GM21825 (cell line): ENCODE measurements at regions not wholly inside any gene's neighbourhood (a gene's known extent, or its start where the extent isn't known, plus 50 kb on each side); places are given as distances from the start of the nearest gene placed in this dataset.

Experiments used
- ATAC-seq: cut with Tn5 transposase; IDR thresholded peaks from one replicate; pipeline ENCODE4 v1.9.1; 2021; ENCODE audit warnings: mild to moderate bottlenecking, moderate library complexity; ENCODE audit not compliant: unreplicated experiment

DNA sequence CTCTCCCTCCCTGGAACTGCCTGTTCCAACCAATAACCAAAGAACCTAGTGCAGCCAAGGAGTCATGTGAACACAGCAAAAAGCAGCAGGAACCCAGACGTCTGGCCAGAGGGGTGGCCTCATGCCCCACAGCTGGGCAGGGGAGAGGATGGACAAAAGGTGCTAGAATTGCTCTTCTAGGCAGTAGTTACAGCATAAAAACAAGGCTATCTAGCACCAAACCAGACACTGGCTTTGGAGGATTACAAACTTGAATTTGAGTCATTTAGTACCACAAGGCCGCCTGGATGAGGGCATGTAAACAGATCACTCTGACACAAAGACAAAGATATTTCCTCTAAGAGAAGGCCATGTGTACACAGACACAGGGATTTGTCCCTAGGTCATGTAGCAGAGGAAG lies 423.3 kb upstream of the MAF start:
- ATAC-seq, result no peak

DNA sequence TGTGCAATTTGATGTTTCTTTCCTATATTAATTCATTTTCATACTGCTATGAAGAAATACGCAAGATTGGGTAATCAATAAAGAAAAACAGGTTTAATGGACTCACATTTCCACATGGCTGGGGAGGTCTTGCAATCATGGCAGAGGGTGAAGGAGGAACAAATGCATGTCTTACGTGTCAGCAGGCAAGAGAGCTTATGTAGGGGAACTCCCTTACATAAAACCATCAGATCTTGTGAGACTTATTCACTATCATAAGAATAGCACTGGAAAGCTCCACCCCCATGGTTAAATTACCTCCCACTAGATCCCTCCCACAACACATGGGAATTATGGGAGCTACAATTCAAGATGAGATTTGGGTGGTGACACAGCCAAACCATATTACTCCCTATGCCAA lies 418.9 kb upstream of the MAF start:
- ATAC-seq, result no peak

DNA sequence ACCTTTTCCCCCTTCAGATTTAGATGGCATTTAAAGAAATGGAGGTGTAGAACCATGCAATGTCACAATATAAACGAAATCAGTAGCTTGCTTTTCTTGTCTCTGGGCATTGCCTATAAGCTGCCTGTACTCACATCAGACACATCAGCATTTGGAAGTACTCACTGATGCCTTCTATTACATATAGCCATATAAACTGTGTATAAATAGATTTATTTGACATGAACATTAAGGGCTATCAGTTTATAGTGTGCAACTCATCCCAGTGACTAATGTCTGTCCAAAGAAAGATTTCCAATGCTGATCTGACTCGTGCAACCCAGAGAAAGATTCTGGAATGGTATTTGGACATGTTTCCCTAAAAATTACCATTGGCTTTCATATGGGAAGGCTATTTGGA lies 417.9 kb upstream of the MAF start:
- no peak for ATAC-seq

GRCh38 chr16:80016731-80017326 lies 416.3 kb upstream of the MAF start:
- ATAC-seq, result no peak

- ATAC-seq, result no peak
Observed at GRCh38 chr16:80015566-80015965, 415.0 kb upstream of the MAF start.

DNA sequence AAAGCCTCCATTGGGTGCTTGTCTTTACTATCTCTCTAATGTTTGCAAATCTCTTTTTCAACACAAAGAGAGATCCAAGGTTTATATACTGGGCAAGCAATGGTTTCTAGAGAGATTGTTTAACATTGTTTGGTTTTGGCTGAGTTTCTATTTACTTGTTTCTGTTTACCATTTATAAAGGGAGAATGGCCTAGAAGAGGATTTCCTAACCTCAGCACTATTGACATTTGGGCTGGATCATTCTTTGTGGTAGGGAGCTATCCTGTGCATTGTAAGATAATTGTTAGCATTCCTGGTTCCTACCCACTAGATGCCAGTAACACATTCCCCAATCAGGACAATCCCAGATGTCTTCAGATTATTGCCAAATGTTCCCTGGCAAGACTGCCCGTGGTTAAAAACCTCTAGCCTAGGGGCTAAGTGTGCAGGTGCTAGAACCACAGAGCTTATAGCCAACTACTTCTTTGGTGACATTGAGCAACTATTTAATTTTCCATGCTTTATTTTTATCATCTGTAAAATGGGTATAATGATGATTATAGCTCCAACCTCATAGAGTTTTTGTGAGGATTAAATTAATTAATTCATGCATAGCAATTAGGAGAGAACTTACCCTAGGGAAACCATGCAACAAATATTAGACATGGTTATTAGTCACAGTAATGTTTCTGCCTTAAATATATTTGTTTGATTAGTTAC lies 413.9 kb upstream of the MAF start:
- no peak for ATAC-seq

DNA sequence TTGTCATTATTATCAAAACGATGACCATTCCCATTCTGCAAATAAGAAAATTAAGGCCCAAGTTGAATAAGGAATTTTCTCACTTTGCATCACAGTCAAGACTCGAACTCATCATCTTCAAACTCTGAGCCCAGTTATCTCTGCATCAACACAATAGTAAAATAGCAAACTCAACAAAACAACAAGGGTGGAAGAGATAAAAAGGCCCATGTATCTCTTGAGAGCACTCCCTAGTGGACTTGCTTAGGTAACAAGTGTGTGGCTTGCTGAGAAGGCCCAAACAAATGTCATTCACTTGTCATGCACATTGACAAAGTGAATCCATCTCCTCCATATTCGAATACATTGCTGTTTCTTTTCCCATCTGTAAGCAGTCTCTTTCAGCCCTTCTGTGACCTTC lies 412.0 kb upstream of the MAF start:
- ATAC-seq, result no peak

DNA sequence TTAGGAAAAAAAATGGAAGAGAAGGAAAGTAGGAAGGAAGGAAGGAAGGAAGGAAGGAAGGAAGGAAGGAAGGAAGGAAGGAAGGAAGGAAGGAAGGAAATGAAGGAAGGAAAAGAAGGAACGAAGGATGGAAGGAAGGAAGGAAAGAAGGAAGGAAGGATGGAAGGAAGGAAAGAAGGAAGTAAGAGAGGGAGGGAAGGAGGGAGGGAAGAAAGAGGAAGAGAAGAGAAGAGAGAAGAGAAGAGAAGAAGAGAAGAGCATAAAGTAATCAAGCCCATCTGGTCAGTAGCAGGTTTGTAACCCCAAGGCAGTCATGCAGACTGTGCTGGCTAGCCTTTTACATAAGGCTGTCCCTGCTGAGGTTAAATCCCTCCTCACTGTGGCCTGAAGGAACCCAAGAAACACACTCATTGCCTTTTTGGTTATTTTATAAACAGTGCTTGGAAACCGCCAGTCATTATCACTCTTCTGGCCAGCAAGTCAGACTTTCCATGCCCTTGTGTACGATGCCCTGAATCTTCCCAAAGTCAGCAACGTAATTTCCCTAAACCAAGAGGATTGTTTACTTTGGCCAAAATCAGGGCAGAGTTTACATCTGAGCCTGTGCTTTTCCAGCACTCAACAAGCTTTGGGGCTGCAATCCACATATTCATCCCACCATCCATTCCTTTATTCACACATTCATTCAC lies 409.6 kb upstream of the MAF start:
- ATAC-seq, result no peak

DNA sequence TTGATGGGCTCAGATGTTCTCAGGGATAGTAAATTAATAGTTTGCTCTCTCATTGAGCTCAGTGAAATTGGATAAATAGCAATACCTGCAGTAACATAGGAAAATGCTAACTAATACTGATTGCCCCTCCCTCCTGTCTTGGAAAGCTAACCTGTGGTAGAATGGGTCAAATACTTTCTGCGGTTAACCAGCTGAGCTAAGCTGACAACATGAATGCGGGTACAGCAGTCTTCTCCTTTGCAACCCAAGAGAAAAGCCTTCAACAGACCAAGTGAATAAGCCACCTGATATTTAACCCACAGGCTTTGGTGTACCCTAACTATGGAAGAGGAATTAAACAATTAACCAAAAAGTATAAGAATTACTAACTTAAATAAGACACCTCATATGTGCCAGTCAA lies 408.3 kb upstream of the MAF start:
- no peak for ATAC-seq

DNA sequence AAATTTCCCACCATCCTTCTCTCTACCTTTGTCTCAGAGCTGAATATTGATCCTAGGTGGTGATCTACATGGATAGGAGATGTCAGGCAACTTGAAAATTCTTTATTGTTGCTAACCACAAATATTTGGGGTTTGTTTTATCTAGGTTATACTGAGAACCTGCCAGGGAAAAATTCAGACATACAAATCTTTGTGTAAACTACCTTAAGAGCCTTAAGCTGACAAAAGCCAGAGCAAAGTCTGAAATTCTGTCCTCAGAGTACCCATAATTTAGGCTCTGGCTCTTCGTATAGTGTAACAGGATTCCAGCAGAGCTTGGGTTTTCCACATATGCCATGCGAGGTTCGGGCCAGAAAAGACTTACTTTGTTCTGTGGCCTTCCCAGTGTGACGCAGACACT lies 406.7 kb upstream of the MAF start:
- ATAC-seq, result no peak

DNA sequence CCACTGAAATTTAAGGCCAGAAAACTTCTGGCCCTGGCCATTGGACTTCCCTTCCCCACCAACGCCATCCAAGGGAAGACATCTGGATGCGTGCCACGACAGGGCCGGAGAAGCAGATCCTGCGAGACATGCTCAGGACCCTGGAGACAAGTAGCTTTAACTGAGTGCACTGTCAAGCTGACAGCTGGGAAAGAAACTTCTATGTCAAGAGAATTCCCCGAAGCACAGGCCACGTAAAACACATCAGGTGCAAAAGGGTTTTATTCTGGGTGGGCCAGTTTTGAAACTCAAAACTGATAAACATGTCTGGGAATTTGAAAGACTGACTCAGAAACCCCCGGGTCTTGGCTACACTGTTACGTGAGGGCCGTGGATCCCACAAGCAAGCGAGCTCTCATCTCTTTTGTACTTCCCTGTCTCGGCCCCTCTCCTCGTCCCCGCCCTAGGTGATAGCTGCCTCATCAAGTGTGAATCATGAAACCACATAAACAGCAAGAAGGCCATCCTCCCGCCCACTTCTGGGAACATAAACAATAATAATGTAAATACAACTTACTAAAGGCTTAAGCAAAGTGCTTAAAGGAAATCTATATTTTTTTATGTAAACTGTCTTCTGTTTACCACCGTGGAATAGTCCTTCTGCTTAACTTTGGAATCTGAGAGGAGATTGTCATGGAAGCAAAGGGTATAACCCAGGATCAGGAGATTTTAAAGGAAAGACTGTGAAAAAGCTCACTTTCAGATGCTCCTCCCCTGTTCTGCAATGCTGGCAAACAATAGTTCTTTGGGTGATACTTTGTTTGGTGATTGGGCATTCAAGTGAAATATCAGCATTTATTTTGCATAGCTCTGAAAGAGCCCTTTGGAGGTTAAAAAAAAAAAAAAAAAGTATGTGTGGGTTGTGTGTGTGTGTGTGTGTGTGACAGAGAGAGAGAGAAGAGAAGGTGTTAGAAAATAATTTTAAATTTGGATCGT lies 406.0 kb upstream of the MAF start:
- ATAC-seq, result no peak

DNA sequence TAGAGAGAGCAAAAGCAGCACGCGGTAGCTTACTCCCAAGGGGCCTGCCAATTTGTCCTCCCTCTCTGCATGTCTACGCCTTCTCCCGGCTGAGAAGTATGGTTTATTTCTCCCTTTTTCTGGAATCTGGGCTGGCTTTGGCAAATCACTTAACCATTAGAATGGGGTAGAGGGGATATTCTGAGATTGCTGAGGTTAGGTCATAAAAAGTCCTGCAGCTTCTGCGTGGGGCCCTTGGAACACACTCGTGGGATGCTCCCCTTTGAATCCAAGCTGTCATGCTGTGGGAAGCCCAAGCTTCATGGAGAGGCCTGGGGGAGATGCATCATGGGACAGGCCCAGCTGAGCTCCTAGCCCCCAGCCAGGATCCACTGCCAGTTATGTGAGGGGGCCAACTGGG lies 403.6 kb upstream of the MAF start:
- ATAC-seq, result no peak

- ATAC-seq, result no peak
Observed at GRCh38 chr16:80002261-80002660, 401.7 kb upstream of the MAF start.

- no peak for ATAC-seq
Observed at GRCh38 chr16:79998143-79998542, 397.6 kb upstream of the MAF start.

DNA sequence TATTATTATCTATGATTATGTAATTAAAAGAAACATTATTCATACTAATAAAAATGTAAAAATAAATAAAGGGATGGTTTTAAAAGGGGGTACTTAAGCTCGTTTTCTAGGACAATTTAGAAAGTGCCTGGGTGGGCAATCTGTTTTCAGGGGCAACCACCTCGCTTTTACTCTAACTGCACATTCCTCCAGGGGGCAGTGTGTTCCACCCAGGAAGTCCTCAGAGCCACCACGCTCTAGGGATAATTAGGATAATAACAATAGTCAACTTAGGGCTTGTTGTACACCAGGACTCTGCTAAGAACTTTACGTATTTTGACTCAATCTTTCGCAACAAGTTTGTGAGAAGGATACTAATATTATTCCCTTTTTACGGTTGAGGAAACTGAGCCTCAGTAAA lies 396.7 kb upstream of the MAF start:
- no peak for ATAC-seq

DNA sequence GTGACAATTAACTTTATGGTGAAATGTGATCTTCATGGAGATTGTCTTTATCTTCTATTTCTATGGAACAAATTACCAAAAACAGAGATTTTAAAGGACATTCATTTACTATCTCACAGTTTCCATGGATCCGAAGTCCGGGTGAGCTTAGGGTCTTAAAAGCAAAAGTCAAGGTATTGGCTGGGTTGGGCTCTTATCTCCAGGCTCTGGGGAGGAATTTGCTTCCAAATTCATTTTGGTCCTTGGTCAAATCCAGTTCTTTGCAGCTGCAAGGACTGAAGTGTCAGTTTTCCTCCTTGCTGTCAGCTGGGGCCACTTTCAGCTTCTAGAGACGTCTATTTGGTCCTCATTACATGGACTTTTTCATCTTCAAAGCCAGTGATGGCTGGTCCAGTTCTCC lies 395.8 kb upstream of the MAF start:
- no peak for ATAC-seq

- no peak for ATAC-seq
Observed at GRCh38 chr16:79995315-79995714, 394.8 kb upstream of the MAF start.

- ATAC-seq, result no peak
Observed at GRCh38 chr16:79994418-79994817, 393.9 kb upstream of the MAF start.

DNA sequence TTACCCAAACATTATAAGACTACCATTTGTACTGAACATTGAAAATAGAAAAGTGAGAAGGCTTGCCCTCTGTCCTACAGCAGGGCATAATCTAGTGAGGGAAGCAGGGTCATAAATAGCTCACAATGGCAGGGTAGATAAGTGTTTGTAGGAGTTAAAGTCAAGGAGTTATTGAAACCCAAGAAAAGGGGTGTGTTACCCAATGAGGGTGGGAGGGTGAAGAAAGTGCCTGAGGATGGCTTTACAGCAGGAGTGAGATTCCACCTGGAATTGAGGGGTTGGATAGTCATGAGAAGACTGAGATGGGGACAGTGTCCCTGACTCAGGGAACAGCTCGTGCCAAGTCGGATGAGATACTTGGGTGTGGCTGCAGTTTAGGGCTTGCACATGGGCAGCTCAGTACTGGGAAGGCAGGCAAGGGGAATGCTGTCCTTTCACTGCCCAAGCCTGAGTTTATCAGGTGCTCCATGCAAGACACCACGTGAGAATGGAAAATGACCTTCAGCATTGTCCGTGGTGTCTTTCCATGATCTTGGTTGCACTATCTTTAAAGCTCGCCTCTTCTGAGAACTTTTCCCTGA lies 393.2 kb upstream of the MAF start:
- no peak for ATAC-seq

DNA sequence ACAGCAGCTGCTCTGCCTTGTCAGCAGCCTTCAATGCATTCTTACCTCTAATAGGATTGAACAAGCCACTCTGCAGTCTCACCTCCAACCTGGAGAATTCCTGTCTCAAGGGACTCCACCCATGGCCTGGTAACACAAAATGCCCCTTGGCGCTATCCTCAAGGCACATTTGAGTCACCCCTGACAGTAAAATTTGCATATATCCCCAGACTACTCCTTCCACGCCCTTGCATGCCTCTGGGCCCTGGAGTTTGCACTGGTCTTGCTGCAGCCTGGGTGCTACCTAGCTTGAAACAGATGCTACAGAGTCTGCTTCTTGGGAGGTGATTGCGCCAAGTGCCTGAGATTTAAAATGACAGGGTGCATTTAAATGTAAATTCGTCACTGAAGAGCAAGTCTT lies 391.4 kb upstream of the MAF start:
- ATAC-seq, result no peak

- no peak for ATAC-seq
Observed at GRCh38 chr16:79988721-79989220, 388.2 kb upstream of the MAF start.
